Gastroesophageal sphincter (tissue), 4 donors: ENCODE measurements at regions not wholly inside any gene's neighbourhood (a gene's known extent, or its start where the extent isn't known, plus 50 kb on each side); places are given as distances from the start of the nearest gene placed in this dataset.

Experiments used
- ATAC-seq: fragments of 150-250 bp; one replicate; pipeline ENCODE4 v1.9.1; 2016; ENCODE audit warnings: mild to moderate bottlenecking, moderate library complexity
- H3K27ac ChIP-seq, 4 donors: fragments of 200-600 bp; sonication (generic) in 3 of 4; 1 replicate in 3 of 4; 2 replicates in 1 of 4; pipeline ENCODE4 v1.5.1; 2016 to 2019
- H3K27me3 ChIP-seq: fragments of 200-600 bp; sonication (generic); one replicate; pipeline ENCODE4 v1.5.1; 2019
- H3K36me3 ChIP-seq, 2 donors: fragments of 200-600 bp; sonication (generic); one replicate each; pipeline ENCODE4 v1.5.1; 2019; ENCODE audit warnings: control low read depth in 1 of 2
- H3K4me1 ChIP-seq, 3 donors: fragments of 200-600 bp; sonication (generic); 1 replicate in 2 of 3; 2 replicates in 1 of 3; pipeline ENCODE4 v1.5.1; 2016 to 2019; ENCODE audit warnings: control low read depth in 2 of 3
- H3K4me3 ChIP-seq, 2 donors: fragments of 200-600 bp; sonication (generic); one replicate each; pipeline ENCODE4 v1.5.1; 2019; ENCODE audit warnings: mild to moderate bottlenecking in 1 of 2, moderate library complexity in 1 of 2
- H3K9me3 ChIP-seq, 3 donors: fragments of 200-600 bp; sonication (generic); one replicate each; pipeline ENCODE4 v1.5.1; 2017 to 2019; ENCODE audit warnings: control low read depth in 2 of 3
- CTCF ChIP-seq, 4 experiments: fragments of 200-600 bp in 2 of 4; fragments of 450-650 bp in 2 of 4; sonication (generic) in 1 of 4; IDR thresholded peaks; one replicate each; pipeline ENCODE4 v1.5.1; 2017 to 2019; ENCODE audit warnings: antibody characterized with exemption in 4 of 4, mild to moderate bottlenecking in 2 of 4, moderate library complexity in 2 of 4
- EP300 ChIP-seq: sonication (generic); formaldehyde crosslinking; IDR thresholded peaks from one replicate; pipeline ENCODE4 v1.6.1; 2017; ENCODE audit warnings: antibody characterized with exemption, mild to moderate bottlenecking
- POLR2A ChIP-seq, 2 donors: fragments of 450-650 bp; IDR thresholded peaks; one replicate each; pipeline ENCODE4 v1.6.1; 2017; ENCODE audit warnings: antibody characterized with exemption in 2 of 2, mild to moderate bottlenecking in 2 of 2, moderate library complexity in 1 of 2
- POLR2AphosphoS5 ChIP-seq: sonication (generic); formaldehyde crosslinking; IDR thresholded peaks from one replicate; pipeline ENCODE4 v1.6.1; 2017; ENCODE audit warnings: antibody characterized with exemption
- WGBS, 2 donors: methylation state at CpG; one replicate each; pipeline ENCODE4 v1.1.5; 2018; ENCODE audit warnings: low coverage in 1 of 2; 5-methylcytosine and 5-hydroxymethylcytosine counted together

- H3K27ac ChIP-seq = no peak overlapping the region
- ATAC-seq = no peak
- peaks cover 0 to 18% (median 11%) of the 10 kb centered on the region in 3 donors for H3K4me1 ChIP-seq
- H3K4me3 ChIP-seq = no peak overlapping the region
- H3K9me3 ChIP-seq = no peaks in the 10 kb centered on the region
- no peaks in the 10 kb centered on the region for H3K27me3 ChIP-seq
- H3K36me3 ChIP-seq = no peaks in the 10 kb centered on the region
- TF ChIP-seq POLR2AphosphoS5 = no peak
- TF ChIP-seq CTCF (IDR thresholded peaks at IDR 0.05) = no peak
- no peak for TF ChIP-seq EP300
- TF ChIP-seq POLR2A (IDR thresholded peaks at IDR 0.05) = no peak
- 67 to 80% methylated on average over 1 of the region's 1 CpG for WGBS, 2 donors
Measured at GRCh38 chr2:205915130-205915524, 170.8 kb downstream of the INO80D start.

DNA sequence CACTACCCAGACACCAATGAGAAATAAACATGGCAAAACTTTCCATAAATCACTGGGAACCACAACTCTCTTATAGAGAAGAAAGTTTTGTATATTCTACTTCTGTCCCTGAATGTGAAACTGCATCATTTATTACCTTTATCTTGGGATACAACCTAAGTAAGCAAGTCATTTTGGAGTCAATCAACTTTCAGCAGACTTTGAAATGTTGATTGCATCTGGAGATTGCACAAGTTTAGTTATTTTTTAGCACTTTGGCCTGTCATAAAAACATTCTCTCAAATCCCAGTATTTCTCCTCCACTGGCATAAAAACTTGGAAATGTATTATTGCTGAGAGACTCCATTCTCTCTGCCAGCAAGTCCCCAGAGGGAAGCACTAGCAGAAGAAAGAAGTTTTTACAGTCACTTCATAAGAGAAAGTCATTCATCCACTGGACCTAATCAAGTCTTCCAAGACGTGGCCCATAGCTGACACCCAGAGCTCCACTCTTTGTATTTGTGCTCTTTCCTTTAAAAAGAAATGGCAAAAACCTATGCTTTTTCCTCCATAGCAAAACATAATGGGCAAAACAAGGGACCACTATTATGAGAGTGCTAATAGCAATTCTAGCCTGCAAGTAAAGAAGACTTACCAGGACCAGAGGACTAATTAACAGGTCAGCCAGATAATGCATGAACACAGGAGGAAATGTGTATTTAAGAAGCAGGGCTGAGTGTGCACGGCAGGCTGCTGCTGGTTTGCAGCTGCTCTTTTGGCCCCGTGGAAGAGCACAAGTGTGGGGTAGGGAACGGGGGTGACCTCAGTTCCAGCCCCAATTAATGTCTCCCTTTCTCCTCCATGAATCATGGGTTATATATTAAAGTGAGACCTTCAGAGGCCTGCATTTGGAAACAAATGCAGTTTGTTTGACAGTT, 171.5 kb downstream of the INO80D start:
- H3K4me1 ChIP-seq = peaks cover 0 to 18% (median 11%) of the 10 kb centered on the region in 3 donors
- H3K27me3 ChIP-seq = no peaks in the 10 kb centered on the region
- TF ChIP-seq EP300 = no peak
- TF ChIP-seq CTCF (IDR thresholded peaks at IDR 0.05) = no peak
- no peak for TF ChIP-seq POLR2AphosphoS5
- TF ChIP-seq POLR2A (IDR thresholded peaks at IDR 0.05) = no peak
- ATAC-seq = no peak
- no peaks in the 10 kb centered on the region for H3K36me3 ChIP-seq
- H3K27ac ChIP-seq = no peak overlapping the region
- no peaks in the 10 kb centered on the region for H3K9me3 ChIP-seq
- H3K4me3 ChIP-seq = no peak overlapping the region
- WGBS, 2 donors = 28 to 39% methylated on average over 4 of the region's 4 CpGs

GRCh38 chr2:205913668-205914067, 172.3 kb downstream of the INO80D start:
- Histone ChIP-seq H3K36me3 (no peaks in the 10 kb centered on the region), H3K9me3 (no peaks in the 10 kb centered on the region), H3K27me3 (no peaks in the 10 kb centered on the region), H3K4me3 (no peak overlapping the region), H3K27ac (no peak overlapping the region), H3K4me1 (peaks cover 0 to 18% (median 11%) of the 10 kb centered on the region in 3 donors)
- 60 to 90% methylated on average over 1 of the region's 1 CpG for WGBS, 2 donors
- no peak for TF ChIP-seq CTCF (IDR thresholded peaks at IDR 0.05)
- TF ChIP-seq POLR2AphosphoS5 = no peak
- no peak for TF ChIP-seq POLR2A (IDR thresholded peaks at IDR 0.05)
- TF ChIP-seq EP300 = no peak
- ATAC-seq = no peak

- H3K27ac ChIP-seq = no peak overlapping the region
- TF ChIP-seq POLR2AphosphoS5 (no peak), CTCF (IDR thresholded peaks at IDR 0.05) (no peak), POLR2A (IDR thresholded peaks at IDR 0.05) (no peak), EP300 (no peak)
- ATAC-seq = no peak
- H3K4me1 ChIP-seq = peaks cover 0 to 18% (median 11%) of the 10 kb centered on the region in 3 donors
- 91 to 100% methylated on average over 2 of the region's 2 CpGs for WGBS, 2 donors
- H3K27me3 ChIP-seq = no peaks in the 10 kb centered on the region
- no peaks in the 10 kb centered on the region for H3K36me3 ChIP-seq
- no peaks in the 10 kb centered on the region for H3K9me3 ChIP-seq
- no peak overlapping the region for H3K4me3 ChIP-seq
Measured at GRCh38 chr2:205911306-205911705, 174.7 kb downstream of the INO80D start.

DNA sequence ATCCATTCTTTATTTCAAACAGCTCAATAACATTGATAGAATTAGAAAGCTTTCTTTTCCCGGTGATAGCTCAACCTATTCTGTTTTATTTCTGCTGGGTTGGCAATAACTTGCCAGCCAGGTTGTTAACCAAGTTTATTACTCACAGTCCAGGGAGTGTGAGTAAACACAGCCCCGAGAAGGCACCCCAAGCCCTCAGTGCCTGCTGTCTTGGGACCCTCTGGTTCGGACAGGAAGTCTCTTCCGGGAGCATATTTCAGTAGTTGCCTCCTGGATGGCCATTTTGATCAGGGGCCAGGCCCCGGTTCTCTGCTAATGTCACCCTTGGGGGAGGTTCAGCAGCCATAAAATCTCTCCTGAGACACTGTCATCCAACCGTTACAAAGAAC, 176.8 kb downstream of the INO80D start:
- H3K27me3 ChIP-seq = no peaks in the 10 kb centered on the region
- WGBS, 2 donors = 79 to 100% methylated on average over 1 to 4 of the region's 6 CpGs
- no peaks in the 10 kb centered on the region for H3K36me3 ChIP-seq
- no peak for ATAC-seq
- peaks cover 0 to 6% (median 2%) of the 10 kb centered on the region in 3 donors for H3K4me1 ChIP-seq
- no peak overlapping the region for H3K27ac ChIP-seq
- TF ChIP-seq EP300 (no peak), POLR2AphosphoS5 (no peak), CTCF (IDR thresholded peaks at IDR 0.05) (no peak), POLR2A (IDR thresholded peaks at IDR 0.05) (no peak)
- H3K4me3 ChIP-seq = no peak overlapping the region
- no peaks in the 10 kb centered on the region for H3K9me3 ChIP-seq
